ENCODE measurements at regions not wholly inside any gene's neighbourhood (a gene's known extent, or its start where the extent isn't known, plus 50 kb on each side); places are given as distances from the start of the nearest gene placed in this dataset.

DNA sequence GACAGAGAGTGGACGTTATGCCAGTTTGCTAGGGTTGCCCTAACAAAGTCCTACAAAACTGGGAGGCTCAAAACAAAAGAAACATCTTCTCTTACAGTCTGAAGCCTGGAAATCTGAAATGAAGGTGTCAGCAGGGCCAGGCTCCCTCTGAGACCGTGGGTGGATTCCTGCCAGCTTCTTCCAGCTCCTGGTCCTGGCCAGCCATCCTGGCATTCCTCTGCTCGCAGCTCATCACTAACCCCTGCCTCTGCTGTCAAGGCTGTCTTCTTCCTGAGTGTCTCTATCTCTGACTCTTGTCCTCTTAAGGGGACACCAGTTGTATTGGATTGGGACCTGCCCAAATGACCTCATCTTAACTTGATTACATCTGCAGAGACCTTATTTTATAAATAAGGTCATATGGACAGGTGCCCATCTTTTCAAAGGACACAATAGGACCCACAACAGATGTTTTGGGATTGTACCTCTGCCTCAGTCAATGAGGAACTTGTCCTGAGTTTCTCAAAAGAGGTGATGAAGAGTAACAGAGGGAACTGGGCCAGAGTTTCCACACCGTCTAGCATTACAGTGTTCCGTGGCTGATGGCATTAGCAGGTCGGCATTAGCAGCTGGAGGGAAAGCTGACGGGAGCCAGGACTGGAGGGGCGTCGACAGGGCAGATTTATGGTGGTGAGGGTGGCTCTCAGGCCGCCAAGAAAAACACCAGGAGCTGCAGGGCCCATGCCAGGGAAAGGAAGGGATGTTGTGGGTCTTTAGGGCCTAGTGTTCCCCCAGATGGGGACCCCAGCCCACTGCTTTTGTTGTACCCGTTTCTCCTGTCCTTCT is 157.3 kb downstream of the TBXT start:
- TF ChIP-seq ZFX (IDR thresholded peaks at IDR 0.05): no peak

DNA sequence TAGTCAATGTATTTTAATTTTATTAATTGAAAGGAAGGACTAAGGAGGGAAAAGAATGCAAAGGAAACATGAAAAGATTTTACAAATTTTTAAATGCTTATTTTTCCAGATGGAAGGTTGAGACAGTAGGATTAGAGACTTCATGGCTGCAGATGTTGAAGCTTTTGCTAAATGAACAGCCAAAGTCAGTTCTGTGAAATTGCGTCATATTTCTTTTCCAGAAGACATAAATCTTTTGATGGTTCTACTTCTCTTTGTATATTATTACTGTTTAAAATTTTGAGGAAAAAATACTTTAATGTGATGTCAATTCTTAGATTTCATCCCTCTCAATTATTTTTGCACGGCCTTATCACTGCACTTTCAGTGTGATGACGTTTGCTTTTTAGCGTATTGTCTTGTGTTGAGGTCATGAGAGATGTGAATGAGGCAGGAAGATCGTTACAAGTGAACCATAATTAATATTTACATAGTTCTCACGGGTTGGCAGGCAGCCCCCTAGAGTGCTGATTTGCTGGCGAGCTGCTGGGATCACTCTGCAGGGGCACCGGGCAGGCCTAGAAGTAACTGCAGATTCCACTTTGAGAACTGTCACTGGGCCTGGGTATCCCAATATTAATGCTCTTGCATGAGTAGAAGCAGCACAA is 158.1 kb downstream of the TBXT start:
- TF ChIP-seq, protein P1, sequence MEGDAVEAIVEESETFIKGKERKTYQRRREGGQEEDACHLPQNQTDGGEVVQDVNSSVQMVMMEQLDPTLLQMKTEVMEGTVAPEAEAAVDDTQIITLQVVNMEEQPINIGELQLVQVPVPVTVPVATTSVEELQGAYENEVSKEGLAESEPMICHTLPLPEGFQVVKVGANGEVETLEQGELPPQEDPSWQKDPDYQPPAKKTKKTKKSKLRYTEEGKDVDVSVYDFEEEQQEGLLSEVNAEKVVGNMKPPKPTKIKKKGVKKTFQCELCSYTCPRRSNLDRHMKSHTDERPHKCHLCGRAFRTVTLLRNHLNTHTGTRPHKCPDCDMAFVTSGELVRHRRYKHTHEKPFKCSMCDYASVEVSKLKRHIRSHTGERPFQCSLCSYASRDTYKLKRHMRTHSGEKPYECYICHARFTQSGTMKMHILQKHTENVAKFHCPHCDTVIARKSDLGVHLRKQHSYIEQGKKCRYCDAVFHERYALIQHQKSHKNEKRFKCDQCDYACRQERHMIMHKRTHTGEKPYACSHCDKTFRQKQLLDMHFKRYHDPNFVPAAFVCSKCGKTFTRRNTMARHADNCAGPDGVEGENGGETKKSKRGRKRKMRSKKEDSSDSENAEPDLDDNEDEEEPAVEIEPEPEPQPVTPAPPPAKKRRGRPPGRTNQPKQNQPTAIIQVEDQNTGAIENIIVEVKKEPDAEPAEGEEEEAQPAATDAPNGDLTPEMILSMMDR (conservative IDR thresholded peaks at IDR 0.05): no peak
- TF ChIP-seq ZFX (IDR thresholded peaks at IDR 0.05): no peak
- no peak overlapping the region for H3K27ac ChIP-seq

More for the DNA sequence above, 157.3 kb downstream of the TBXT start:
- H3K27ac ChIP-seq: no peak overlapping the region

DNA sequence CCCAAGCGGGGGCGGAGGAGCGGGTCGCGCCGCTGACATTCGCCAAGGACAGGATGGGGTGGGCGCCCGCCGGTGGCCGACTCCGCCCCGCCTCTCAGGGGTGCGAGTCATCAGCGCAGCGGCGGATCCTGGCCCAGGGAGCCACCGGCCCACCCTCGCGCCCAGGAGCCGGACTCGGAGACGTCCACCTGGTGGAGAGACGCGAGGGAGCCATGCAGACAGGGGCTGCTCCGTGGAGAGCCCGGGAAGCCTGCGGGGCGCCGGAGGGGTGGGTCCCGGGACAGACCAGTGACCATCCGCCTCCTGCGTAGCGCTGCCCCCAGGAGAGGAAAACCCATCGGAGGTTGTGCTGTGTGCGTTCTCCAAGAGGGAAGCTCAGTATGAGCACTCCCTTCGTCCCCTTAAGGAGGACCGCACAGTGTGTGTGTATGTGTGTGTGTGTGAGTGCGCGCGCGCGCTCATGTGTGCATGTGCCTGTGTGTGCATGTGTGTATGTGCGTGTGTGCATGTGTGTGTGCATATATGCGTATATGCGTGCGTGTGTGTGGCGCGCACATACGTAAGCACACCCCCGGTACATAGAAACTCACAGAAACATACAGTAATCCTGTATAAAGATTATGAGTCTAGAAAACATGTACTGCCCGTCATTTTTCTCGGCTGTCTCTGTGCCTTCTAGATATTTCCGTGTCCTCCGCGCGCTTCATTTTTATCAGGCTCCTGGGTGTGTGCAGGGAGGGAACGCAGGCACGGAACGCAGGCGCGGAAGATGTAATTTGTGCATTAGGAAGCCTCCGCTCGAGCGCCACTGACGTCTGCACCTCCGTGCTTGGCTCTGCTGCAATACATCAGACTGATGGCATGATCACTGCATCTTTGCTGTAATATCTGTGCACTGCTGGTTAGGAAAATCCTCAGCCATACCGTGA is 158.9 kb downstream of the TBXT start:
- no peak overlapping the region for H3K27ac ChIP-seq
- TF ChIP-seq, protein P1 (conservative IDR thresholded peaks at IDR 0.05): no peak
- TF ChIP-seq ZFX (IDR thresholded peaks at IDR 0.05): no peak

DNA sequence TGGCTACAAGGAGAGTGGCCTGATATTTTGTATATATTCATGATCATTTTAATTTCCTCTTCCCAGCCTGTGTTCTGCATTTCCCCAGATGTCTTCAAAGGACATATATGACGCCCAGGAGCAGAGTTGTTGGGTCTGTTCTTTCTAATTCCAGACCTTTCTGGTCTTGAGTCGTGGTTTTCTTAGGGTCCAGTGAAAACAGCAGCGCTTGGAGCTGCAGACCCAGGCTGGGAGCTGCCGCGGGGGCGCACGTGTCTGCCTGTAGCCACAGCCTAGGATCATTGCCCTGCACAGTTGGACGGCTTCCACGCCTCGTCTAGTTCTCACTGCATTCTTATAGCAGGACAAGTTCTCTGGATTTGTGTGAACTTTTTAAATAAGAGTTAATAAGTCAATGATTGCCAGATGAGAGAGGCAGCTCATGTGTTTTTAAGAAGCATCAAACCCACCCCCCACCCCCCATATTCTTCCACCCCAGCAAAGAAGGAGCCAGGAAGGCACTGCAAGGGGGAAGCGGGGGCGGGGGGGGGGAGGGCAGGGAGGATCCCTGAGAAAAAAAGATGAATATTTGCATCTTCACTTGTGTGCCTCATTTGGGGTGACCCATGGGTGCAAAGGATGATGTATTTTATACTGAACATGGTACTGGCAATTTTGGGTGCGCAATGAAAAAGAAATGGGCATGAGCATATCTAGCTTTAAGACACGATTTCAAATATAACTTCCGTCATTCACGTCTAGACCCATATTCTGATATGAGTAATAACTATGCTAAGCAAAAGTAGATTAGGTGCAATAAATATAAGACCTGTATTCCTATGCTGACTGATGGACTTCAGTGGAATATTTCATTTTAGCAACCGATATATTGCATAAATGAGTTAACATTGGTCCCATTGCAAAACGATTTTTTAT is 160.0 kb downstream of the TBXT start:
- no peak for TF ChIP-seq ZFX (IDR thresholded peaks at IDR 0.05)
- TF ChIP-seq, protein P1 (conservative IDR thresholded peaks at IDR 0.05): no peak
- H3K27ac ChIP-seq: no peak overlapping the region

DNA sequence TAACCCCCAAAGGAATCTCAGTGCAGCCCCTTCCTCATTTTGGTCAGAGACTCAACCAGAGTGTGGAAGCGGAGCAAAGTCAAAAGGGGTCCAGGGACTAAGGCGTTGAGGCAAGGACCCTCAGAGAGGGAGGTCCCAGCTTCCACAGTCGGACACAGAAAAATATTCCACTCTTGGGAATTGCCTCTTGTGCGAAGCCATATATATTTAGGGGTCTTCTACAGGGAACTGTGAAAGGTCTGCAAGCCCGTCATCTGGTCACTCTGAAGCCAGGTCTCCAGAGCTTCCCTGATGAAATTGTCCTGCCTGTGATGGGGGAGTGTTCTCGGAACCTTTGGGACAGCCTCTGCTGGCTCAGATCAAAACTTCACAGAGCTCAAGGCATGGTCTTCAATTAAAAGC is 160.8 kb downstream of the TBXT start:
- H3K27ac ChIP-seq: no peak overlapping the region

DNA sequence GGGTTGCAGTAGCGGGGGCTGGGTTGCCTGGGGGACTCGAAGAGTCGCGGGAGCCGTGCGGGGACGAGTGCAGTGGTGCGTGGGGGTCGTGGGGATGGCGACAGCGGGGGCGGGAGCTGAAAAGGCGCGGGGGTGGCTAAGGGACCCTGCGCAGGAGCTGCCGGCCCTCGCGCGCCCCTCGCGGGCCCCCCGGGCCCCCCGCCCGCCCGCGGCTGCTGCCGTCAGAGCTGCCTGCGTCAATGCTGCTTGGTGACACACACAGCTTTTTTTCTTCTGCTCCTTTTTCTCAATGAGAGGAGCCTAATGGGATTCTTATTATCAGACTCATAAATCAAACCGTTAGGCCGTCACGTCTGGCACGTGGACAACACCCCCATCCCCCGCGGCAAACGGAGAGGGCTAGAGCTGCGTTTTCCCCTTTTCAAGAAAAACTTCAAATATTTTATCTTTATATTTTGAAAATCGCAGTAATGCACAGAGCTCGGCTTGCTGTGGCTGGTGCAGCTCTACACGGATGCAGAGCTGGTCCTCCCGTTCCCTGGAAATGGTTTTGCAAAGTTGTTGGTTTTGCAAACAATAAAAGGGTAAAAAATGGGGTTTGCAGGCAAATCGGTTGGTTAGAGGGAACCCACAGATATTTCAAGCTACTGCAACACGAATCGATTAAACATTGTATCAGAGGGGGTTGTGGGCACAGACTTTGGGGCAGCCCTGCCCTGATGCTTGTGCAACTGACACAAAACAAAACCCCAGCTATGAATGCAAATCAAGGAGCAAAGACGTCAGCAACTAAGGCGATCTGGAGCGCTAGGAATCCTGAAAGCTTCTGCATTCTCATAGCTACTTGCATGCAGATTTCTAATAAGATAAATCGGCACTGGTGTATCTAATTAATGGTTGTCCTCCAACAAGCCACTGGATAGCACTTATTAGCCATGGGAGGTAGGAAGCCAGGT is 161.4 kb downstream of the TBXT start:
- no peak overlapping the region for H3K27ac ChIP-seq
- TF ChIP-seq, protein P1 (conservative IDR thresholded peaks at IDR 0.05): no peak
- no peak for TF ChIP-seq ZFX (IDR thresholded peaks at IDR 0.05)

More for the DNA sequence above, 160.8 kb downstream of the TBXT start:
- no peak for TF ChIP-seq ZFX (IDR thresholded peaks at IDR 0.05)
- TF ChIP-seq, protein P1 (conservative IDR thresholded peaks at IDR 0.05): no peak
